K562 (cell line): ENCODE measurements at regions not wholly inside any gene's neighbourhood (a gene's known extent, or its start where the extent isn't known, plus 50 kb on each side); places are given as distances from the start of the nearest gene placed in this dataset.

Source experiments
- ATF7 ChIP-seq: fragments of 450-650 bp; IDR thresholded peaks from 2 replicates; pipeline ENCODE4 v1.7.1; 2014; ENCODE audit warnings: mild to moderate bottlenecking, moderate library complexity
- CSDE1 ChIP-seq, 2 experiments: fragments of 450-650 bp; IDR thresholded peaks; 2 replicates each; pipeline ENCODE4 v1.6.1; 2016; ENCODE audit warnings: mild to moderate bottlenecking in 1 of 2
- MAFG ChIP-seq: fragments of 450-650 bp; conservative IDR thresholded peaks from 2 replicates; pipeline ENCODE4 v1.6.1; 2016; ENCODE audit warnings: missing genetic modification characterization, missing compliant biosample characterization
- MAX ChIP-seq: sonication (generic); formaldehyde crosslinking; IDR thresholded peaks from 2 replicates; pipeline ENCODE4 v1.9.0; 2022; ENCODE audit warnings: mild to moderate bottlenecking, missing genetic modification reagents
- MLLT1 ChIP-seq, 2 experiments: fragments of 450-650 bp; IDR thresholded peaks; 2 replicates each; pipeline ENCODE4 v1.6.1; 2016
- NEUROD1 ChIP-seq: fragments of 150-350 bp; IDR thresholded peaks from 2 replicates; pipeline ENCODE4 v1.6.1; 2014; ENCODE audit warnings: borderline replicate concordance, low read length, low read depth; ENCODE audit not compliant: partially characterized antibody
- RCOR1 ChIP-seq, 2 experiments: IDR thresholded peaks; 2 replicates each; pipeline ENCODE4 v1.6.1; 2012; ENCODE audit warnings: low read depth in 2 of 2, low read length in 2 of 2, borderline replicate concordance in 1 of 2, improper control_type of control experiment in 1 of 2
- SIRT6 ChIP-seq: IDR thresholded peaks from one replicate; pipeline ENCODE4 v1.6.1; 2012; ENCODE audit warnings: low read depth, mild to moderate bottlenecking, control low read depth, inconsistent platforms, low read length, moderate library complexity
- TRIM24 ChIP-seq, 2 experiments: fragments of 450-650 bp; IDR thresholded peaks; 2 replicates each; pipeline ENCODE4 v1.6.1; 2016
- ZFX ChIP-seq: sonication (generic); formaldehyde crosslinking; IDR thresholded peaks from 2 replicates; pipeline ENCODE4 v1.8.0; 2022; ENCODE audit warnings: mild to moderate bottlenecking, missing genetic modification reagents, moderate library complexity
- ZNF165 ChIP-seq: fragments of 250-450 bp; sonication (Bioruptor Pico); IDR thresholded peaks from 2 replicates; pipeline ENCODE4 v1.4.0; 2020; ENCODE audit warnings: borderline replicate concordance
- ZNF263 ChIP-seq: sonication (generic); formaldehyde crosslinking; IDR thresholded peaks from 2 replicates; pipeline ENCODE4 v1.8.0; 2022; ENCODE audit warnings: mild to moderate bottlenecking, missing genetic modification reagents, borderline replicate concordance
- ZNF511 ChIP-seq: sonication (generic); formaldehyde crosslinking; IDR thresholded peaks from 2 replicates; pipeline ENCODE4 v1.8.0; 2022; ENCODE audit warnings: mild to moderate bottlenecking, missing genetic modification reagents
- ZNF639 ChIP-seq, 2 experiments: fragments of 200-800 bp in 1 of 2; sonication (Bioruptor generic) in 1 of 2; sonication (generic) in 1 of 2; formaldehyde crosslinking in 1 of 2; IDR thresholded peaks in 1 of 2; conservative IDR thresholded peaks in 1 of 2; 2 replicates each; pipeline versions ENCODE4 v1.5.0 to v1.6.1; 2016 to 2020; ENCODE audit warnings: missing compliant biosample characterization in 1 of 2, missing genetic modification characterization in 1 of 2, missing genetic modification reagents in 1 of 2
- ZNF785 ChIP-seq: fragments of 250-450 bp; sonication (Bioruptor Pico); IDR thresholded peaks from 2 replicates; pipeline ENCODE4 v1.4.0; 2020; ENCODE audit warnings: mild to moderate bottlenecking
- TF ChIP-seq, protein P1 (sequence below): fragments of 250-450 bp; sonication (Bioruptor Pico); IDR thresholded peaks from 2 replicates; pipeline ENCODE4 v1.5.0; 2022; ENCODE audit warnings: mild to moderate bottlenecking
- TF ChIP-seq, protein P2 (sequence below): fragments of 450-650 bp; IDR thresholded peaks from 2 replicates; pipeline ENCODE4 v1.6.1; 2014; ENCODE audit warnings: low read depth, mild to moderate bottlenecking, moderate library complexity, borderline replicate concordance

DNA sequence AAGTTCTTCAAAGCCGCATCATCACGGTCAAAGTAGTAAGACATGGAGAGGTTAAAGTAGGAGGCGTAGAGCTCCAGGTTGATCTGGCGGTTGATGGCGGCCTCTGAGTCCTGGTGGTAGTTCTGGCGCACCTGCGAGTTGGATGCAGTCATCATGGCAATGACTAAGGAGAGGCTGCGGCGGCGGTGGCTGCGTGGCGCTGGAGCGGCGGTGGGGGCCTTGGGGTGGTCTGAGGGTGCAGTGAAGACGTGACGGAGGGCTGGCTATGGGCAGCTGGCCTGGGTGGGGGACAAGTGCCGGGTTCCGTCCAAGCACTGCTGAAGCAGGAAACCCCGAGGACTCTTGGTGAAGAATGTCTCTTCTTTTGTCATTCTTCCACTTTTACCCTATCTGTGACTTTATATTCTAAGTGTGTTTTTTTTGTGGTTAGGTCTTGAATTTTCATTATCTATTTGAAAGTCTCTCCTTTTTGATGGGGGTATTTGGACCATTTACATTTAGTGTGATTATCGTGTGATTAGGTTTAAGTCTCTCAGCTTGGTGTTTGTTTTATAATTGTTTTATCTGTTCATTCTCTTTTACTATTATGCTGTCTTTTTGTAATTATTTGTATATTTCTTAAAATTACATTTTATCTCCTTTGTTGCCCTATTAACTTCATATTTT, 94.6 kb downstream of the TFAP2B start (continued):
- TF ChIP-seq, protein P1, sequence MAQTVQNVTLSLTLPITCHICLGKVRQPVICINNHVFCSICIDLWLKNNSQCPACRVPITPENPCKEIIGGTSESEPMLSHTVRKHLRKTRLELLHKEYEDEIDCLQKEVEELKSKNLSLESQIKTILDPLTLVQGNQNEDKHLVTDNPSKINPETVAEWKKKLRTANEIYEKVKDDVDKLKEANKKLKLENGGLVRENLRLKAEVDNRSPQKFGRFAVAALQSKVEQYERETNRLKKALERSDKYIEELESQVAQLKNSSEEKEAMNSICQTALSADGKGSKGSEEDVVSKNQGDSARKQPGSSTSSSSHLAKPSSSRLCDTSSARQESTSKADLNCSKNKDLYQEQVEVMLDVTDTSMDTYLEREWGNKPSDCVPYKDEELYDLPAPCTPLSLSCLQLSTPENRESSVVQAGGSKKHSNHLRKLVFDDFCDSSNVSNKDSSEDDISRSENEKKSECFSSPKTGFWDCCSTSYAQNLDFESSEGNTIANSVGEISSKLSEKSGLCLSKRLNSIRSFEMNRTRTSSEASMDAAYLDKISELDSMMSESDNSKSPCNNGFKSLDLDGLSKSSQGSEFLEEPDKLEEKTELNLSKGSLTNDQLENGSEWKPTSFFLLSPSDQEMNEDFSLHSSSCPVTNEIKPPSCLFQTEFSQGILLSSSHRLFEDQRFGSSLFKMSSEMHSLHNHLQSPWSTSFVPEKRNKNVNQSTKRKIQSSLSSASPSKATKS (CRISPR knock-in tag): no peak
- TF ChIP-seq ZNF785 (CRISPR knock-in tag) (no peak), ATF7 (no peak), NEUROD1 (no peak), CSDE1 (IDR thresholded peaks at IDR 0.05) (0 out of 4 replicates have a peak, but pooled peaks of 1 of the 2 experiments have one; percentile 46), MAX (CRISPR knock-in tag) (no peak), RCOR1 (IDR thresholded peaks at IDR 0.05; ENCODE audit: borderline replicate concordance in 1 of 2, low read depth in 2 of 2, low read length in 2 of 2) (no peak), ZNF165 (CRISPR knock-in tag) (no peak), ZNF639 (CRISPR knock-in tag; conservative IDR thresholded peaks at IDR 0.05 in 1 of 2, IDR thresholded peaks at IDR 0.05 in 1 of 2) (no peak), ZNF511 (no peak), SIRT6 (no peak), TRIM24 (IDR thresholded peaks at IDR 0.05) (peak in 1 of 2 experiments; percentile 27; a peak in 1 of 4 replicates), ZNF263 (CRISPR knock-in tag) (no peak), MAFG (no peak), ZFX (CRISPR knock-in tag) (no peak), MLLT1 (IDR thresholded peaks at IDR 0.05) (no peak)
- TF ChIP-seq, protein P2, sequence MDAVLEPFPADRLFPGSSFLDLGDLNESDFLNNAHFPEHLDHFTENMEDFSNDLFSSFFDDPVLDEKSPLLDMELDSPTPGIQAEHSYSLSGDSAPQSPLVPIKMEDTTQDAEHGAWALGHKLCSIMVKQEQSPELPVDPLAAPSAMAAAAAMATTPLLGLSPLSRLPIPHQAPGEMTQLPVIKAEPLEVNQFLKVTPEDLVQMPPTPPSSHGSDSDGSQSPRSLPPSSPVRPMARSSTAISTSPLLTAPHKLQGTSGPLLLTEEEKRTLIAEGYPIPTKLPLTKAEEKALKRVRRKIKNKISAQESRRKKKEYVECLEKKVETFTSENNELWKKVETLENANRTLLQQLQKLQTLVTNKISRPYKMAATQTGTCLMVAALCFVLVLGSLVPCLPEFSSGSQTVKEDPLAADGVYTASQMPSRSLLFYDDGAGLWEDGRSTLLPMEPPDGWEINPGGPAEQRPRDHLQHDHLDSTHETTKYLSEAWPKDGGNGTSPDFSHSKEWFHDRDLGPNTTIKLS: no peak
